Kidney (tissue), 13 donors: ENCODE measurements at regions not wholly inside any gene's neighbourhood (a gene's known extent, or its start where the extent isn't known, plus 50 kb on each side); places are given as distances from the start of the nearest gene placed in this dataset.

ENCODE experiments used
- DNase-seq, 5 donors: peaks; one replicate each; pipeline ENCODE4 v3.0.0-alpha.2; 2013 to 2020
- FAIRE-seq: peaks from 2 replicates; lab custom pipeline; 2012; peaks lifted over from hg19 to GRCh38; lab: Jason Lieb, UNC
- H3K27ac ChIP-seq, 2 donors: one replicate each; pipeline ENCODE4 v1.7.0; 2013; ENCODE audit warnings: low read depth in 2 of 2, low read length in 2 of 2, inconsistent platforms in 1 of 2
- H3K27me3 ChIP-seq: one replicate; pipeline ENCODE4 v1.7.1; 2013; ENCODE audit warnings: low read length, inconsistent platforms; ENCODE audit not compliant: control insufficient read depth, insufficient read depth
- H3K36me3 ChIP-seq, 3 donors: one replicate each; pipeline versions ENCODE4 v1.7.0 to v1.7.1; 2013; ENCODE audit warnings: low read length in 3 of 3, control low read depth in 1 of 3, inconsistent platforms in 1 of 3; ENCODE audit not compliant: insufficient read depth in 3 of 3, control insufficient read depth in 2 of 3
- H3K4me1 ChIP-seq, 3 donors: one replicate each; pipeline versions ENCODE4 v1.7.0 to v1.7.1; 2013; ENCODE audit warnings: low read length in 3 of 3, inconsistent platforms in 1 of 3, low read depth in 1 of 3; ENCODE audit not compliant: control insufficient read depth in 2 of 3, insufficient read depth in 2 of 3
- H3K4me3 ChIP-seq, 3 donors: one replicate each; pipeline versions ENCODE4 v1.7.0 to v1.8.1; 2013; ENCODE audit warnings: low read length in 3 of 3, control low read depth in 1 of 3, inconsistent platforms in 1 of 3
- H3K9ac ChIP-seq, 3 donors: one replicate each; pipeline versions ENCODE4 v1.7.0 to v1.7.1; 2013; ENCODE audit warnings: low read length in 3 of 3, control low read depth in 1 of 3, inconsistent platforms in 1 of 3
- H3K9me3 ChIP-seq, 3 donors: one replicate each; pipeline versions ENCODE4 v1.7.0 to v1.7.1; 2013; ENCODE audit warnings: low read length in 3 of 3, control low read depth in 1 of 3, inconsistent platforms in 1 of 3; ENCODE audit not compliant: control insufficient read depth in 2 of 3, insufficient read depth in 1 of 3
- intact Hi-C: fragments of 100-400 bp; cut with DNase I; formaldehyde crosslinking; loops from one replicate; pipeline ENCODE4 v1.11.1; 2022
- TF ChIP-seq, protein P1 (sequence below): IDR thresholded peaks from 3 replicates; pipeline ENCODE4 v1.5.1; 2012; ENCODE audit warnings: mild to moderate bottlenecking, moderate library complexity, borderline replicate concordance; ENCODE audit not compliant: insufficient read depth; ENCODE audit errors: extremely low read depth
- donor health status: control.
- donor health status: control.
- donor health status: control.
- donor health status: control.
- donor health status: control.
- donor health status: DM: yes; HTN: yes; CAD: no.
- donor health status: Normal renal cell carcinoma (clear cell type).

DNA sequence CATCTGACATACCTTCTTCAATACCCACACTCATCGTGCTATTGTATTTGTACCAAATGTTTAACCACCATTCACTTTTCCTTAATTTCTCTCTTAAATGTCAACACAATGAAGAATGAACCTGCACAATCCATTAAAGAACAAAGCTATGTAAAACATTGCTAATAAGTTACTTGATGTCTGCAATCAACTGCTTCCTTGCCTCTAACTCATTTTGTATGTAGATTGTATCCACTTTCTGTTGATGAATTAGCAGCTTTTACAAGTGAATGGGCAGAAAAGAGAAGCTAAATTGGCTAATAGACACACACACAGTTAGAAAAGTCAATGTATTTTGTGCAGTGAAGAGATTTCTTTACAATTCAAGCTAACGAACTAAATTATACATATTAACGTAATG is 212.5 kb upstream of the NDST3 start:
- H3K27ac ChIP-seq = no peak overlapping the region
- no peak overlapping the region for H3K9ac ChIP-seq
- no peak for DNase-seq
- H3K36me3 ChIP-seq = no peaks in the 10 kb centered on the region
- H3K4me1 ChIP-seq = no peaks in the 10 kb centered on the region
- H3K27me3 ChIP-seq = no peaks in the 10 kb centered on the region
- FAIRE-seq = no peak
- intact Hi-C loops = no loop called here
- H3K9me3 ChIP-seq = no peaks in the 10 kb centered on the region
- TF ChIP-seq, protein P1, sequence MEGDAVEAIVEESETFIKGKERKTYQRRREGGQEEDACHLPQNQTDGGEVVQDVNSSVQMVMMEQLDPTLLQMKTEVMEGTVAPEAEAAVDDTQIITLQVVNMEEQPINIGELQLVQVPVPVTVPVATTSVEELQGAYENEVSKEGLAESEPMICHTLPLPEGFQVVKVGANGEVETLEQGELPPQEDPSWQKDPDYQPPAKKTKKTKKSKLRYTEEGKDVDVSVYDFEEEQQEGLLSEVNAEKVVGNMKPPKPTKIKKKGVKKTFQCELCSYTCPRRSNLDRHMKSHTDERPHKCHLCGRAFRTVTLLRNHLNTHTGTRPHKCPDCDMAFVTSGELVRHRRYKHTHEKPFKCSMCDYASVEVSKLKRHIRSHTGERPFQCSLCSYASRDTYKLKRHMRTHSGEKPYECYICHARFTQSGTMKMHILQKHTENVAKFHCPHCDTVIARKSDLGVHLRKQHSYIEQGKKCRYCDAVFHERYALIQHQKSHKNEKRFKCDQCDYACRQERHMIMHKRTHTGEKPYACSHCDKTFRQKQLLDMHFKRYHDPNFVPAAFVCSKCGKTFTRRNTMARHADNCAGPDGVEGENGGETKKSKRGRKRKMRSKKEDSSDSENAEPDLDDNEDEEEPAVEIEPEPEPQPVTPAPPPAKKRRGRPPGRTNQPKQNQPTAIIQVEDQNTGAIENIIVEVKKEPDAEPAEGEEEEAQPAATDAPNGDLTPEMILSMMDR = no peak
- no peak overlapping the region for H3K4me3 ChIP-seq

DNA sequence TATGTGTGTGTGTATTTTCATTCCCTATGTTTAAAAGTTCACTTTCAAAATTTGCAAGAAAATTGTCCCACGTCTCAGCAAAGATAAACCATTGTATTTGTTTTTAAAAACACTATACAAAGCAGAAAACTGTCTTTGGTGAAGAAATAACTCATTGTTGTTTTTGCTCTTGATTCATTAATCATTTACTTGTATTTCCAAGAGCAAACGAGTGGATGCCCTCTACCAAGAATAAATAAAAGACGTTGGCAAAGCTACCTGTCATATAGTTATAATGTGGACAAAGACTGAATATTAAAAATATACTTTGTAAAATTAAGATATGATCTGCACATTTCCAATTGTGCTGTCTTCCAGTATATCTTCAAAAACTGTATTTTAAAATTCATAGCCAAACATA is 210.9 kb upstream of the NDST3 start:
- Histone ChIP-seq H3K9ac (no peak overlapping the region), H3K27ac (no peak overlapping the region), H3K36me3 (no peaks in the 10 kb centered on the region), H3K27me3 (no peaks in the 10 kb centered on the region), H3K9me3 (no peaks in the 10 kb centered on the region), H3K4me1 (no peaks in the 10 kb centered on the region), H3K4me3 (no peak overlapping the region)
- no peak for DNase-seq
- intact Hi-C loops = no loop called here
- FAIRE-seq = no peak
- TF ChIP-seq, protein P1 = no peak

DNA sequence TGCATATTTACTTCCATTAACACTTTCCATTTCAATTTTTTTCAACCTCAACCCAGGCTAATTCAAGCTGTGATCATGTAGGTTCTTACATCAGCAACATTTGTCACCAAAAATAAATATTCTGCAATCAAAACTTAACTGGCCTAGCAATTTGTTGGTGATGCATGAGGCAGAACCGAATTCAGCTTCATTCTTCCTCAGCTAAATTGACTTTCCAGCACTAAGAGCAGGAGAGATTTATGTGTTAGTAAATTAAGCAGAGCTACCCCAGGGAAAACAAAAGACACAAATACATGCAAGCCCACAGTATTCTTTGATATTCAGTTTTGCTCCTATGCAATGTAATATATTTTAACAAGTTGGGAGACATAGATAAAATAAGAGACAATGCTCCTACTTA is 208.7 kb upstream of the NDST3 start:
- TF ChIP-seq, protein P1 = no peak
- DNase-seq = peak in 2 of 5 donors; percentile 17 to 24
- no peak overlapping the region for H3K4me3 ChIP-seq
- H3K36me3 ChIP-seq = no peaks in the 10 kb centered on the region
- H3K27me3 ChIP-seq = no peaks in the 10 kb centered on the region
- no peak for FAIRE-seq
- H3K9me3 ChIP-seq = no peaks in the 10 kb centered on the region
- no peak overlapping the region for H3K27ac ChIP-seq
- H3K4me1 ChIP-seq = no peaks in the 10 kb centered on the region
- intact Hi-C loops = no loop called here
- no peak overlapping the region for H3K9ac ChIP-seq

DNA sequence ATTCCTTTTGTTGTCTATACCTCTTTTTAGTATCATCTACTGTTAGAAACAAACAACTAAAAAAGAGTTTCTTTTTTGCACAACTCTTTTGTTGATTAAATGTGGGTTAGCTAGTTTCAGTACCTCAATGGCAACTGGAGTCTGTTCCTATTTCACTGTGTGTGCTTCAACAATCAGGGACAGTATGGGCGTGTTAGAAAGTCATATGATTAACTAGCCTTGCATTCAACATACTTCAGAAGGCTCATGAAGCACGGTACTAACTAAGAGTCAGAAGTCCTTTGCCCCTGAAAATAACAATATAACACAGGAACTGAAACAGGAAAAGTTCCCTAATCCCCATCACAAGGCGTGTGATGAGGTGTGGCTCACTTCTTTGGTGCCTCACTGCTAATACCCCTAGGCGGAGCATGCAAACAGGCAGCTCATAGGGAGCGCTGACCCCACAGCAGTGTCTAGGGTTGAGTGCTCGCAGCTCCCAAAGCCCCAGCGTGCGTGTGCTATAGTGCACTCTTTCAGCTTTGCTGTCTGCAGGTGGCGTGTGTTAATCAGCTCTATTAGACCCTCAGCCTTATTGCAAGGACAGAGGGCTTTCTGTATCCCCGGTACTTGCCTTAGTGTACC is 203.1 kb upstream of the NDST3 start:
- Histone ChIP-seq H3K36me3 (no peaks in the 10 kb centered on the region), H3K4me3 (no peak overlapping the region), H3K4me1 (no peaks in the 10 kb centered on the region), H3K27ac (no peak overlapping the region), H3K9me3 (no peaks in the 10 kb centered on the region), H3K27me3 (no peaks in the 10 kb centered on the region), H3K9ac (no peak overlapping the region)
- TF ChIP-seq, protein P1 = no peak
- intact Hi-C loops = no loop called here
- DNase-seq (no peak), FAIRE-seq (no peak)
